Mesodermal cell (in vitro differentiated cells): ENCODE measurements at regions not wholly inside any gene's neighbourhood (a gene's known extent, or its start where the extent isn't known, plus 50 kb on each side); places are given as distances from the start of the nearest gene placed in this dataset.
"Not testable (repeated sequence)": the region's sequence is repeated elsewhere in the genome, so short reads cannot be mapped to it uniquely, and the experiment has no call there.

Experiments
- H3K27ac ChIP-seq: 2 replicates; pipeline ENCODE4 v1.7.0; 2013; ENCODE audit warnings: mild to moderate bottlenecking, low read depth, low read length, moderate library complexity; ENCODE audit not compliant: severe bottlenecking
- H3K36me3 ChIP-seq: 2 replicates; pipeline ENCODE4 v1.7.1; 2013; ENCODE audit warnings: mild to moderate bottlenecking, low read length, moderate library complexity; ENCODE audit not compliant: control insufficient read depth, insufficient read depth
- H3K4me1 ChIP-seq: one replicate; pipeline ENCODE4 v1.7.1; 2013; ENCODE audit warnings: mild to moderate bottlenecking, low read length; ENCODE audit not compliant: insufficient read depth, control insufficient read depth, poor library complexity, severe bottlenecking
- H3K4me3 ChIP-seq: 2 replicates; pipeline ENCODE4 v1.7.0; 2013; ENCODE audit warnings: low read length, control low read depth, mild to moderate bottlenecking; ENCODE audit not compliant: insufficient read depth, poor library complexity, severe bottlenecking; ENCODE audit errors: extremely low read depth
- H3K9me3 ChIP-seq: 2 replicates; pipeline ENCODE4 v1.7.1; 2013; ENCODE audit warnings: mild to moderate bottlenecking, low read length, moderate library complexity; ENCODE audit not compliant: control insufficient read depth
- WGBS, 2 experiments: methylation state at CpG; one replicate each; pipeline ENCODE4 v1.1.5; 2013; ENCODE audit warnings: missing lambda C conversion rate in 2 of 2; ENCODE audit not compliant: insufficient coverage in 2 of 2; 5-methylcytosine and 5-hydroxymethylcytosine counted together

- 78% methylated on average over 1 of the region's 2 CpGs; no CpG with 5 or more reads in 1 of the 2 experiments for WGBS, 2 experiments
These were observed 129.5 kb downstream of the TSEN15 start for GRCh38 chr1:184181044-184181443.

GRCh38 chr1:184183919-184184318, 132.4 kb downstream of the TSEN15 start:
- Histone ChIP-seq H3K9me3 (no peaks in the 10 kb centered on the region), H3K4me3 (no peak overlapping the region), H3K36me3 (no peaks in the 10 kb centered on the region), H3K27ac (no peak overlapping the region), H3K4me1 (no peaks in the 10 kb centered on the region)
- 80 to 90% methylated on average over 1 to 2 of the region's 3 CpGs for WGBS, 2 experiments

More at GRCh38 chr1:184181044-184181443, 129.5 kb downstream of the TSEN15 start:
- Histone ChIP-seq H3K4me3 (no peak overlapping the region), H3K27ac (no peak overlapping the region), H3K36me3 (no peaks in the 10 kb centered on the region), H3K4me1 (no peaks in the 10 kb centered on the region), H3K9me3 (no peaks in the 10 kb centered on the region)

DNA sequence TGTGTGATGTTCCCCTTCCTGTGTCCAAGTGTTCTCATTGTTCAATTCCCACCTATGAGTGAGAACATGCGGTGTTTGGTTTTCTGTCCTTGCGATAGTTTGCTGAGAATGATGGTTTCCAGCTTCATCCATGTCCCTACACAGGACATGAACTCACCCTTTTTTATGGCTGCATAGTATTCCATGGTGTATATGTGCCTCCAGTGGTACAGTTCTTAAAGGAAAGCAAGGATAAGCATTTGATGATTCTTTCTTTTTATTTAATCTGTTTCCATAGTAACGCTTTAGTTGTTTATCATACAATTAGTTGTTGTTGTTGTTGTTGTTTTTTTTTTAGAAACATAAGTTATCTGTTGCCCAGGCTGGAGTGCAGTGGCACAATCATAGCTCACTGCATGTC, 133.1 kb downstream of the TSEN15 start:
- H3K4me3 ChIP-seq, H3K27ac ChIP-seq, H3K4me1 ChIP-seq, H3K9me3 ChIP-seq, H3K36me3 ChIP-seq: not testable (repeated sequence)
- no CpG with 5 or more reads among the region's 3 CpGs for WGBS, 2 experiments

DNA sequence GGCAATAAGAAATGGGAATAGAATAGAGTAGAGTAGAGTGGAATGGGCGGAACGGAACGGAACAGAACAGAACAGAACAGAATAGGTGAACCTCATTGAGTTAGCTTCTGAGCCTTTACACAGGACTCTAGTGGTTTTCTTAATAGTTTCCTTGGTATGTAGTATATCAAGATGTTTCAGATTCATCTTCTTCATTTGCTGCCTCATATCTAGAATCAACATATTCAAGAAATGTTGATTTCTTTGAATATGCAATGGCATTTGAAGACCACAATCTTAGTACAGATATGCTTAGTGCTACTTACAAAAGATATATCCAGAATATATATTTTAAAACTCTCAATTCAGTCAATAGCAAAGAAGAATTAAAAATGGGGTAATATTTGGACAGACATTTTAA, 133.8 kb downstream of the TSEN15 start:
- no peak overlapping the region for H3K27ac ChIP-seq
- H3K4me1 ChIP-seq: no peaks in the 10 kb centered on the region
- no peak overlapping the region for H3K4me3 ChIP-seq
- no peaks in the 10 kb centered on the region for H3K36me3 ChIP-seq
- no peaks in the 10 kb centered on the region for H3K9me3 ChIP-seq
- 100% methylated on average over 3 of the region's 3 CpGs for WGBS, 2 experiments

DNA sequence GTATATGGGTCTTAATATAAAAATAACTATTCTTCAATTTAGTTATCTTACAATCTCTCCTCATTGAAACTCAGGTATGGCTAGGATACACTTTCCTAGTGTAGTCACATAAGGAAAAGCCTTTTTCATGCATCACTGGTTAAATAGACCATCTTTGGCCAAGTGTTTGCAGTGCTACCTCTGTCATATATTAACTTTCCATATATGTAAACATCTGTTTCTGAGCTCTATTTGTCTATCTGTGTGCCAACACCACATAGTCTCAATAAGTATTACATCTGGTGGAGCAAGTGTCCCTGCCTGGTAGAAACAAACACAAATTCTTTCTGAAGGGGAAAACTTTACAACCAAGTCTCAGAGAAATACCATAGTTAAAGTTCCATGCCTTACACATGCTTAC, 134.6 kb downstream of the TSEN15 start:
- Histone ChIP-seq H3K4me3 (no peak overlapping the region), H3K27ac (no peak overlapping the region), H3K9me3 (no peaks in the 10 kb centered on the region), H3K36me3 (no peaks in the 10 kb centered on the region), H3K4me1 (no peaks in the 10 kb centered on the region)

DNA sequence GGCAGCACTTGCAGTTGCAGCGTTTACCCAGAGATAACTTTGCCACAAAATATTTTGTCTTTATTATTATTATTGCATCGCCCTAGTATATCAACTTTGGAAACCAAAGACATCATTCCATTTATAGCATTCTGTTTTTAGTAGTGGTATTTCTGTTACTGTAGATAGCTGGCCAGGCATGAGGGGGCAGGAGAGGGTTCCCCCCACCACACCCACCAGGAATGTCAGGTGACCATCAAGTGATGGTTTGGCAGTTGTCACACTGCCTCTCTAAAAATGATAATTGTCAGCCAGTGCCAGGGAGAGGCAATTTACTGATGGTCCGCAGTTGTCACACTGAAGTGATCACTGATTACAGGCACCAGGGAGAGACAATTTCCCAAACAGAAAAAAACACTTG, 135.6 kb downstream of the TSEN15 start:
- 100% methylated on average over 1 of the region's 3 CpGs for WGBS, 2 experiments

GRCh38 chr1:184188037-184188436, 136.5 kb downstream of the TSEN15 start:
- WGBS, 2 experiments: no CpG with 5 or more reads among the region's 2 CpGs
- no peaks in the 10 kb centered on the region for H3K4me1 ChIP-seq

More for the DNA sequence above, 135.6 kb downstream of the TSEN15 start:
- H3K9me3 ChIP-seq: no peaks in the 10 kb centered on the region
- H3K36me3 ChIP-seq: no peaks in the 10 kb centered on the region
- no peak overlapping the region for H3K27ac ChIP-seq
- H3K4me1 ChIP-seq: no peaks in the 10 kb centered on the region
- no peak overlapping the region for H3K4me3 ChIP-seq

DNA sequence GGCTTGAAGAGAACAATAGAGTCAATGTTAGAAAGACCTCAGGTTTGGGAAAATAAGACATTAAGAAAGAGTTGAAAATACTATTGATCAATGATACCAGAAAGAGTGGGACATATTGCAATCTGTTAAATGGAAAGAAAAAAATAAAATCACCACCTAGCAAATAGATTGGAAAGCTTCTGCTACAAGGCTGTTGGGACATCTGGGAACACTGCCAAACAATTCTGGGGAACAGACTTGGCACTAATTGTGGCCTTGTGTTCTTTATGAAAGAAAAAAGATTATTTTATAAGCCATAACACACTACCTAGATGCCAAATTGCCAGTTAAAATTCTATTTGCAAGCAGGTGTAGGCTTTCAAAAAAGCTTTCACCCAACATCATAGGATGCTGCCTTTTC, 137.8 kb downstream of the TSEN15 start:
- H3K27ac ChIP-seq: no peak overlapping the region
- no peak overlapping the region for H3K4me3 ChIP-seq
- no peaks in the 10 kb centered on the region for H3K36me3 ChIP-seq
- no peaks in the 10 kb centered on the region for H3K4me1 ChIP-seq
- H3K9me3 ChIP-seq: no peaks in the 10 kb centered on the region

More at GRCh38 chr1:184188037-184188436, 136.5 kb downstream of the TSEN15 start:
- Histone ChIP-seq H3K27ac (no peak overlapping the region), H3K4me3 (no peak overlapping the region), H3K36me3 (no peaks in the 10 kb centered on the region), H3K9me3 (no peaks in the 10 kb centered on the region)

GRCh38 chr1:184190616-184191015, 139.1 kb downstream of the TSEN15 start:
- Histone ChIP-seq H3K4me3 (no peak overlapping the region), H3K36me3 (no peaks in the 10 kb centered on the region), H3K4me1 (no peaks in the 10 kb centered on the region), H3K9me3 (no peaks in the 10 kb centered on the region), H3K27ac (no peak overlapping the region)
- 80 to 83% methylated on average over 1 of the region's 2 CpGs for WGBS, 2 experiments

GRCh38 chr1:184191181-184191621, 139.7 kb downstream of the TSEN15 start:
- Histone ChIP-seq H3K9me3 (no peaks in the 10 kb centered on the region), H3K36me3 (no peaks in the 10 kb centered on the region), H3K27ac (no peak overlapping the region), H3K4me1 (no peaks in the 10 kb centered on the region), H3K4me3 (no peak overlapping the region)
- 83 to 84% methylated on average over 9 to 10 of the region's 12 CpGs for WGBS, 2 experiments

GRCh38 chr1:184192796-184193195, 141.3 kb downstream of the TSEN15 start:
- H3K36me3 ChIP-seq: no peaks in the 10 kb centered on the region
- H3K27ac ChIP-seq: no peak overlapping the region
- WGBS, 2 experiments: 78 to 86% methylated on average over 1 of the region's 1 CpG
- no peaks in the 10 kb centered on the region for H3K4me1 ChIP-seq
- H3K4me3 ChIP-seq: no peak overlapping the region
- no peaks in the 10 kb centered on the region for H3K9me3 ChIP-seq

DNA sequence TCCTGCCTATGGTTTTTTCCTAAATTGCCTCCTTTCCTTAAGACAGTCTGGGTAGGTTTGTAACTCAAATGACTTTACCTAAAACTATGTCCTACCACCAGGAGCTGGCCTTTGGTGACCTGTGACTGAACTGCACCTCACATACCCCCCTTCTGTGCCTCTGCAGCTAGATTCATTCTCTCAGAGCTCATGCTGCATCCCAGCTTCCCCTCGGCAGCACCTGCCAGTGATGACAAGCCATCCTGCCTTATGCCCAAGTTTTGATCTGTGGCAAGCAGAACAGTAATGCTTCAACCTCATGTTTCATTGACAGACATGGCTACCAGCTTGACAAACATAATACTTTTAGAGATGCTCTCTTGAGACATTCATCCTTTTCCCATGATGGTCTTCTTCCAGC, 141.9 kb downstream of the TSEN15 start:
- no peaks in the 10 kb centered on the region for H3K4me1 ChIP-seq
- H3K27ac ChIP-seq: no peak overlapping the region
- WGBS, 2 experiments: 91 to 100% methylated on average over 1 of the region's 1 CpG
- no peak overlapping the region for H3K4me3 ChIP-seq
- no peaks in the 10 kb centered on the region for H3K9me3 ChIP-seq
- H3K36me3 ChIP-seq: no peaks in the 10 kb centered on the region
